IMR-90 (cell line): ENCODE measurements at regions not wholly inside any gene's neighbourhood (a gene's known extent, or its start where the extent isn't known, plus 50 kb on each side); places are given as distances from the start of the nearest gene placed in this dataset.
A peak's percentile ranks its signal among the peaks of the same experiment; 100 is the strongest.

Experiments used
- ATAC-seq: fragments of 200-7000 bp; cut with Tn5 transposase; 2 replicates; pipeline ENCODE4 v1.9.1; 2020; ENCODE audit warnings: low read depth, mild to moderate bottlenecking, moderate library complexity
- BruUV-seq: library from RNA; stranded (reverse); fragments of 400-500 nt; replicated peaks from 2 replicates; lab custom pipeline; 2021; lab: Mats Ljungman, UMichigan
- CTCF ChIA-PET: fragments of 300-600 bp; formaldehyde crosslinking; extraction: SDS; loops from one replicate; lab custom pipeline; 2021; ENCODE audit warnings: antibody characterized with exemption; lab: Yijun Ruan, JAX
- POLR2A ChIA-PET: fragments of 300-600 bp; sonication (Branson Sonifier 250); formaldehyde crosslinking; loops from one replicate; lab custom pipeline; 2022; ENCODE audit warnings: antibody characterized with exemption; ENCODE audit not compliant: unreplicated experiment; lab: Charles Lee
- DNase-seq: peaks from one replicate; pipeline ENCODE4 v3.0.0; 2013
- H2AFZ ChIP-seq: replicated peaks from 2 replicates; pipeline ENCODE3; 2013; ENCODE audit warnings: low read length, mild to moderate bottlenecking; ENCODE audit not compliant: poor library complexity
- H2AK5ac ChIP-seq: 2 replicates; pipeline ENCODE4 v1.6.1; 2013; ENCODE audit warnings: low read depth, low read length, inconsistent platforms
- H2AK9ac ChIP-seq: replicated peaks from 2 replicates; pipeline ENCODE3; 2013; ENCODE audit warnings: mild to moderate bottlenecking, low read depth, low read length, moderate library complexity; ENCODE audit not compliant: poor library complexity
- H2BK120ac ChIP-seq: 2 replicates; pipeline ENCODE4 v1.6.1; 2013; ENCODE audit warnings: low read depth, low read length, inconsistent platforms
- H2BK15ac ChIP-seq: 3 replicates; pipeline ENCODE4 v1.6.1; 2013; ENCODE audit warnings: low read depth, low read length, inconsistent platforms
- H2BK20ac ChIP-seq: 2 replicates; pipeline ENCODE4 v1.6.1; 2013; ENCODE audit warnings: low read depth, mild to moderate bottlenecking, inconsistent platforms, low read length, moderate library complexity
- H2BK5ac ChIP-seq: 2 replicates; pipeline ENCODE4 v1.6.1; 2013; ENCODE audit warnings: mild to moderate bottlenecking, low read depth, low read length, inconsistent platforms; ENCODE audit not compliant: poor library complexity, severe bottlenecking
- H3K14ac ChIP-seq: replicated peaks from 2 replicates; pipeline ENCODE4 v1.6.1; 2013; ENCODE audit warnings: low read depth, low read length, inconsistent platforms
- H3K18ac ChIP-seq: 2 replicates; pipeline ENCODE4 v1.6.1; 2013; ENCODE audit warnings: low read depth, low read length, control low read depth
- H3K23ac ChIP-seq: 2 replicates; pipeline ENCODE4 v1.6.1; 2013; ENCODE audit warnings: low read depth, low read length, inconsistent platforms
- H3K27ac ChIP-seq: 2 replicates; pipeline ENCODE4 v1.5.1; 2013; ENCODE audit warnings: mild to moderate bottlenecking, control low read depth, low read length; ENCODE audit not compliant: insufficient read depth
- H3K27me3 ChIP-seq: 2 replicates; pipeline ENCODE4 v1.6.1; 2013; ENCODE audit warnings: low read length; ENCODE audit not compliant: control insufficient read depth, insufficient read depth
- H3K36me3 ChIP-seq: 2 replicates; pipeline ENCODE4 v1.6.1; 2013; ENCODE audit warnings: low read length, mixed read lengths; ENCODE audit not compliant: control insufficient read depth, insufficient read depth
- H3K4ac ChIP-seq: 2 replicates; pipeline ENCODE4 v1.6.1; 2013; ENCODE audit warnings: low read depth, low read length, inconsistent platforms
- H3K4me1 ChIP-seq: 2 replicates; pipeline ENCODE4 v1.6.1; 2013; ENCODE audit warnings: low read length, mixed read lengths; ENCODE audit not compliant: control insufficient read depth, insufficient read depth
- H3K4me2 ChIP-seq: 2 replicates; pipeline ENCODE4 v1.6.1; 2013; ENCODE audit warnings: low read depth, mild to moderate bottlenecking, control low read depth, low read length, moderate library complexity
- H3K4me3 ChIP-seq: 2 replicates; pipeline ENCODE4 v1.5.1; 2013; ENCODE audit warnings: low read depth, mild to moderate bottlenecking, control low read depth, low read length, moderate library complexity; ENCODE audit not compliant: insufficient read depth
- H3K56ac ChIP-seq: 2 replicates; pipeline ENCODE4 v1.6.1; 2013; ENCODE audit warnings: low read length, inconsistent platforms; ENCODE audit not compliant: insufficient read depth; ENCODE audit errors: extremely low read depth
- H3K79me1 ChIP-seq, 2 experiments: 2 replicates each; pipeline ENCODE4 v1.6.1; 2013; ENCODE audit warnings: low read length in 2 of 2, inconsistent platforms in 1 of 2, low read depth in 1 of 2
- H3K9ac ChIP-seq: 2 replicates; pipeline ENCODE4 v1.6.1; 2013; ENCODE audit warnings: low read depth, low read length, control low read depth
- H3K9me1 ChIP-seq: 2 replicates; pipeline ENCODE4 v1.6.1; 2013; ENCODE audit warnings: low read length, inconsistent platforms; ENCODE audit not compliant: insufficient read depth
- H3K9me3 ChIP-seq: 2 replicates; pipeline ENCODE4 v1.6.1; 2013; ENCODE audit warnings: low read length; ENCODE audit not compliant: control insufficient read depth, insufficient read depth
- H4K20me1 ChIP-seq: 2 replicates; pipeline ENCODE4 v1.6.1; 2013; ENCODE audit warnings: low read length, inconsistent platforms; ENCODE audit not compliant: insufficient read depth
- H4K5ac ChIP-seq: 2 replicates; pipeline ENCODE4 v1.6.1; 2013; ENCODE audit warnings: mild to moderate bottlenecking, low read depth, low read length, control low read depth
- H4K8ac ChIP-seq, 2 experiments: 2 replicates each; pipeline ENCODE4 v1.6.1; 2013; ENCODE audit warnings: low read depth in 2 of 2, low read length in 2 of 2, control low read depth in 1 of 2, inconsistent platforms in 1 of 2
- H4K91ac ChIP-seq: 2 replicates; pipeline ENCODE4 v1.6.1; 2013; ENCODE audit warnings: low read depth, low read length, inconsistent platforms; ENCODE audit not compliant: insufficient read depth
- BHLHE40 ChIP-seq: fragments of 150-350 bp; IDR thresholded peaks from 2 replicates; pipeline ENCODE4 v1.6.1; 2016; ENCODE audit warnings: mild to moderate bottlenecking, low read depth, low read length
- CEBPB ChIP-seq: IDR thresholded peaks from 2 replicates; pipeline ENCODE4 v1.6.1; 2012; ENCODE audit warnings: low read depth, low read length, improper control_type of control experiment
- MXI1 ChIP-seq: IDR thresholded peaks from 2 replicates; pipeline ENCODE4 v1.6.1; 2012; ENCODE audit warnings: low read depth, mild to moderate bottlenecking, low read length, moderate library complexity, borderline replicate concordance
- POLR2A ChIP-seq: IDR thresholded peaks from 2 replicates; pipeline ENCODE4 v1.6.1; 2012; ENCODE audit warnings: mild to moderate bottlenecking, low read depth, low read length
- RAD21 ChIP-seq: IDR thresholded peaks from 2 replicates; pipeline ENCODE4 v1.6.1; 2012; ENCODE audit warnings: low read length, improper control_type of control experiment
- SMC3 ChIP-seq: fragments of 150-350 bp; IDR thresholded peaks from 2 replicates; pipeline ENCODE4 v1.6.1; 2016; ENCODE audit warnings: low read depth, mild to moderate bottlenecking, antibody characterized with exemption, low read length, moderate library complexity
- USF2 ChIP-seq: fragments of 150-350 bp; IDR thresholded peaks from 2 replicates; pipeline ENCODE4 v1.6.1; 2017; ENCODE audit warnings: mild to moderate bottlenecking, antibody characterized with exemption, low read length, low read depth
- WGBS, 2 experiments: methylation state at CpG; one replicate each; pipeline versions ENCODE4 v1.1.5 to v1.1.7; 2013; ENCODE audit warnings: missing lambda C conversion rate in 2 of 2; ENCODE audit not compliant: insufficient read length in 1 of 2; ENCODE audit errors: extremely low coverage in 2 of 2; 5-methylcytosine and 5-hydroxymethylcytosine counted together
- dilution Hi-C: fragments of 300-500 bp; cut with HindIII; formaldehyde crosslinking; loops from one replicate; pipeline ENCODE4 v1.14.3; 2018; ENCODE audit warnings: low sequenced_read_pairs; ENCODE audit not compliant: unreplicated experiment
- in situ Hi-C: fragments of 300-500 bp; cut with MboI; formaldehyde crosslinking; loops from 3 replicates; pipeline ENCODE4 v1.14.3; 2019; ENCODE audit warnings: low sequenced_read_pairs, inconsistent platforms, mixed read lengths
- intact Hi-C: fragments of 100-400 bp; cut with micrococcal nuclease; formaldehyde crosslinking; loops from 2 replicates; pipeline ENCODE4 v1.10.0; 2022
- TF ChIP-seq, protein P1 (sequence below): conservative IDR thresholded peaks from 2 replicates; pipeline ENCODE4 v1.5.1; 2012; ENCODE audit warnings: mild to moderate bottlenecking, low read depth, low read length, improper control_type of control experiment

DNA sequence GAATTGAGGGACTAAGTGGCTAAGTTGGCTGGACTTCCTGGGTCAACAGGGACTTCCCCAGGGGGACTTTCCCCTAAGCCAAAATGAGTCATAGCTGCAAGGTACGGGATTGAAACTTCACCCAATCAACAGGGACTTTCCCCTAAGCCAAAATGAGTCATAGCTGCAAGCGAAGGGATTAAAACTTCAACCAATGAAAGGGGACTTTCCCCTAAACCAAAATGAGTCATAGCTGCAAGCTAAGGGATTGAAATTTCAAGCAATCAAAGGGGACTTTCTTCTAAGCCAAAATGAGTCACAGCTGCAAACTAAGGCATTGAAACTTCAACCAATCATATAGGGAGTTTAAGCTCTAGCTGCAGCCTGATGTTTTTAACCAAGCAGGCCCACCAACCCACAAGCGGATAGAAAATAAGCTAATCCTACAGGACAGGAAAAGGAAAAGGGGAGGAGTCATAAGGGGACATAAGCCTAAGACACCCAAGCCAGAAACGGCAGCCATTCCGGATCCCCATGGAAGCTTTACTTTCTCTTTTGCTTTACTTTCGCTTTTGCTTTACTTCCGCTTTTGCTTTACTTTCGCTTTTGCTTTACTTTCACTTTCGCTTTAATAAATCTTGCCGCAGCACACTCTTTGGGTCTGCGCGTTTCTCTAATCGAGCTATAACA is 1375.4 kb upstream of the CELF4 start:
- dilution Hi-C loops (no loop called here), intact Hi-C loops (no loop called here), in situ Hi-C loops (no loop called here)
- H3K4ac ChIP-seq = no peak overlapping the region
- H2AK9ac ChIP-seq = no peak overlapping the region
- TF ChIP-seq MXI1 (no peak), RAD21 (no peak), POLR2A (no peak), BHLHE40 (no peak), SMC3 (no peak), CEBPB (no peak), USF2 (no peak)
- TF ChIP-seq, protein P1, sequence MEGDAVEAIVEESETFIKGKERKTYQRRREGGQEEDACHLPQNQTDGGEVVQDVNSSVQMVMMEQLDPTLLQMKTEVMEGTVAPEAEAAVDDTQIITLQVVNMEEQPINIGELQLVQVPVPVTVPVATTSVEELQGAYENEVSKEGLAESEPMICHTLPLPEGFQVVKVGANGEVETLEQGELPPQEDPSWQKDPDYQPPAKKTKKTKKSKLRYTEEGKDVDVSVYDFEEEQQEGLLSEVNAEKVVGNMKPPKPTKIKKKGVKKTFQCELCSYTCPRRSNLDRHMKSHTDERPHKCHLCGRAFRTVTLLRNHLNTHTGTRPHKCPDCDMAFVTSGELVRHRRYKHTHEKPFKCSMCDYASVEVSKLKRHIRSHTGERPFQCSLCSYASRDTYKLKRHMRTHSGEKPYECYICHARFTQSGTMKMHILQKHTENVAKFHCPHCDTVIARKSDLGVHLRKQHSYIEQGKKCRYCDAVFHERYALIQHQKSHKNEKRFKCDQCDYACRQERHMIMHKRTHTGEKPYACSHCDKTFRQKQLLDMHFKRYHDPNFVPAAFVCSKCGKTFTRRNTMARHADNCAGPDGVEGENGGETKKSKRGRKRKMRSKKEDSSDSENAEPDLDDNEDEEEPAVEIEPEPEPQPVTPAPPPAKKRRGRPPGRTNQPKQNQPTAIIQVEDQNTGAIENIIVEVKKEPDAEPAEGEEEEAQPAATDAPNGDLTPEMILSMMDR = no peak
- no peak overlapping the region for H3K9ac ChIP-seq
- ATAC-seq (no peak), DNase-seq (peak; percentile 53)
- POLR2A ChIA-PET = no interaction called here
- no peak overlapping the region for H2BK15ac ChIP-seq
- no peak overlapping the region for H4K91ac ChIP-seq
- H3K27ac ChIP-seq = no peak overlapping the region
- BruUV-seq = no TSS peak
- peaks cover 11% of the 10 kb centered on the region for H3K9me3 ChIP-seq
- H3K56ac ChIP-seq = no peak overlapping the region
- no peak overlapping the region for H4K8ac ChIP-seq
- H2BK20ac ChIP-seq = no peak overlapping the region
- H3K4me3 ChIP-seq = no peak overlapping the region
- no peaks in the 10 kb centered on the region for H3K27me3 ChIP-seq
- no peaks in the 10 kb centered on the region for H4K20me1 ChIP-seq
- CTCF ChIA-PET = interaction anchor here (0.6 kb wide), 2 partner anchors 27 to 993 kb away, joined by 3 read pairs; no protein-coding TSS in a partner anchor
- no peaks in the 10 kb centered on the region for H3K9me1 ChIP-seq
- no peak overlapping the region for H2BK5ac ChIP-seq
- H3K18ac ChIP-seq = no peak overlapping the region
- WGBS, 2 experiments = 93% methylated on average over 5 of the region's 13 CpGs; no CpG with 5 or more reads in 1 of the 2 experiments
- no peaks in the 10 kb centered on the region for H3K36me3 ChIP-seq
- no peak overlapping the region for H4K5ac ChIP-seq
- no peak overlapping the region for H3K4me2 ChIP-seq
- H3K23ac ChIP-seq = no peak overlapping the region
- H2BK120ac ChIP-seq = no peak overlapping the region
- H2AK5ac ChIP-seq = no peak overlapping the region
- H3K4me1 ChIP-seq = no peaks in the 10 kb centered on the region
- no peak overlapping the region for H2AFZ ChIP-seq
- H3K14ac ChIP-seq = no peak overlapping the region
- no peaks in the 10 kb centered on the region for H3K79me1 ChIP-seq
